ENCODE measurements at regions not wholly inside any gene's neighbourhood (a gene's known extent, or its start where the extent isn't known, plus 50 kb on each side); places are given as distances from the start of the nearest gene placed in this dataset.

- Histone ChIP-seq H3K9me3 (ENCODE audit: control insufficient read depth, insufficient read depth, low read length) (no peaks in the 10 kb centered on the region), H4K20me1 (ENCODE audit: insufficient read depth, low read length) (no peaks in the 10 kb centered on the region), H3K4ac (ENCODE audit: low read depth, low read length) (no peak overlapping the region), H3K56ac (ENCODE audit: extremely low read depth, insufficient read depth, low read length) (no peak overlapping the region), H2BK15ac (ENCODE audit: low read depth, low read length) (no peak overlapping the region), H3K14ac (replicated peaks; ENCODE audit: low read depth, low read length) (no peak overlapping the region), H3K36me3 (ENCODE audit: control insufficient read depth, insufficient read depth, low read length) (no peaks in the 10 kb centered on the region), H3K9ac (ENCODE audit: low read depth, low read length) (no peak overlapping the region), H4K5ac (ENCODE audit: low read depth, low read length) (no peak overlapping the region), H2AK5ac (ENCODE audit: low read depth, low read length) (no peak overlapping the region), H2AFZ (replicated peaks; ENCODE audit: low read length, poor library complexity) (no peak overlapping the region), H3K18ac (ENCODE audit: low read depth, low read length) (no peak overlapping the region), H3K23ac (ENCODE audit: low read depth, low read length) (no peak overlapping the region), H2BK20ac (ENCODE audit: low read depth, low read length) (no peak overlapping the region), H2AK9ac (replicated peaks; ENCODE audit: low read depth, low read length, poor library complexity) (no peak overlapping the region), H3K4me3 (ENCODE audit: insufficient read depth, low read depth, low read length) (no peak overlapping the region), H2BK5ac (ENCODE audit: low read depth, low read length, poor library complexity, severe bottlenecking) (no peak overlapping the region), H3K27me3 (ENCODE audit: control insufficient read depth, insufficient read depth, low read length) (peaks cover 2% of the 10 kb centered on the region), H3K4me2 (ENCODE audit: low read depth, low read length) (no peak overlapping the region), H4K8ac (ENCODE audit: low read depth in 2 of 2, low read length in 2 of 2) (no peak overlapping the region), H3K4me1 (ENCODE audit: control insufficient read depth, insufficient read depth, low read length) (no peaks in the 10 kb centered on the region), H4K91ac (ENCODE audit: insufficient read depth, low read depth, low read length) (no peak overlapping the region), H2BK120ac (ENCODE audit: low read depth, low read length) (no peak overlapping the region), H3K79me1 (ENCODE audit: low read depth in 1 of 2, low read length in 2 of 2) (no peaks in the 10 kb centered on the region), H3K27ac (ENCODE audit: insufficient read depth, low read length) (no peak overlapping the region), H3K9me1 (ENCODE audit: insufficient read depth, low read length) (no peaks in the 10 kb centered on the region)
- in situ Hi-C loops (cut with MboI; ENCODE audit: low sequenced_read_pairs) (no loop called here), intact Hi-C loops (cut with micrococcal nuclease) (no loop called here), dilution Hi-C loops (cut with HindIII; ENCODE audit: low sequenced_read_pairs, unreplicated experiment) (no loop called here)
- no CpG with 5 or more reads among the region's 1 CpG for WGBS, 2 experiments (ENCODE audit: extremely low coverage in 2 of 2, insufficient read length in 1 of 2)
- TF ChIP-seq RCOR1 (IDR thresholded peaks at IDR 0.05; ENCODE audit: insufficient replicate concordance, low read length) (no peak), FOS (IDR thresholded peaks at IDR 0.05; ENCODE audit: low read depth, low read length) (no peak), CHD1 (IDR thresholded peaks at IDR 0.05; ENCODE audit: low read depth, low read length) (no peak), USF2 (IDR thresholded peaks at IDR 0.05; ENCODE audit: low read depth, low read length) (no peak), RFX5 (IDR thresholded peaks at IDR 0.05; ENCODE audit: low read depth, low read length) (no peak), MAFK (IDR thresholded peaks at IDR 0.05; ENCODE audit: low read depth, low read length) (no peak), NFE2L2 (IDR thresholded peaks at IDR 0.05; ENCODE audit: low read depth, low read length) (no peak), CTCF (conservative IDR thresholded peaks at IDR 0.05; ENCODE audit: low read depth, low read length) (no peak), ELK1 (IDR thresholded peaks at IDR 0.05; ENCODE audit: borderline replicate concordance, low read depth, low read length) (no peak), POLR2A (IDR thresholded peaks at IDR 0.05; ENCODE audit: low read depth, low read length) (no peak), SMC3 (IDR thresholded peaks at IDR 0.05; ENCODE audit: low read depth, low read length) (no peak), CEBPB (IDR thresholded peaks at IDR 0.05; ENCODE audit: low read depth, low read length) (no peak), BHLHE40 (IDR thresholded peaks at IDR 0.05; ENCODE audit: low read depth, low read length) (no peak)
- BruUV-seq (replicated peaks) = no TSS peak
- ATAC-seq (ENCODE audit: low read depth) (no peak), DNase-seq (no peak)
- POLR2A ChIA-PET (ENCODE audit: unreplicated experiment) = no interaction called here
- CTCF ChIA-PET = no interaction called here
These were observed 270.5 kb upstream of the PROK2 start for GRCh38 chr3:72055436-72055835.

Measured in IMR-90 (cell line).